Neural progenitor cell (in vitro differentiated cells): ENCODE measurements at regions not wholly inside any gene's neighbourhood (a gene's known extent, or its start where the extent isn't known, plus 50 kb on each side); places are given as distances from the start of the nearest gene placed in this dataset.

Experiments used
- DNase-seq: peaks from one replicate; pipeline ENCODE4 v3.0.0-alpha.2; 2016; ENCODE audit warnings: low spot score
- H2AFZ ChIP-seq: fragments of 200-600 bp; sonication (generic); replicated peaks from 2 replicates; pipeline ENCODE4 v1.6.1; 2016; ENCODE audit warnings: antibody characterized with exemption
- H3F3A ChIP-seq: fragments of 200-600 bp; sonication (generic); 2 replicates; pipeline ENCODE4 v1.6.1; 2016; ENCODE audit warnings: antibody characterized with exemption, low read depth
- H3K27ac ChIP-seq: fragments of 200-600 bp; sonication (generic); 2 replicates; pipeline ENCODE4 v1.5.1; 2016; ENCODE audit warnings: mild to moderate bottlenecking
- H3K27me3 ChIP-seq: fragments of 200-600 bp; sonication (generic); 2 replicates; pipeline ENCODE4 v1.6.1; 2016; ENCODE audit warnings: mild to moderate bottlenecking, moderate library complexity
- H3K36me3 ChIP-seq: fragments of 200-600 bp; sonication (generic); 2 replicates; pipeline ENCODE4 v1.5.1; 2016
- H3K4me1 ChIP-seq: fragments of 200-600 bp; sonication (generic); 2 replicates; pipeline ENCODE4 v1.6.1; 2016; ENCODE audit warnings: mixed run types
- H3K4me2 ChIP-seq: fragments of 200-600 bp; sonication (generic); 2 replicates; pipeline ENCODE4 v1.6.1; 2016
- H3K4me3 ChIP-seq: fragments of 200-600 bp; sonication (generic); 2 replicates; pipeline ENCODE4 v1.5.1; 2016
- H3K79me2 ChIP-seq: fragments of 200-600 bp; sonication (generic); 2 replicates; pipeline ENCODE4 v1.6.1; 2016; ENCODE audit warnings: low read depth
- H3K9ac ChIP-seq: fragments of 200-600 bp; sonication (generic); 2 replicates; pipeline ENCODE4 v1.6.1; 2016
- H3K9me3 ChIP-seq: fragments of 200-600 bp; sonication (generic); 2 replicates; pipeline ENCODE4 v1.5.1; 2016; ENCODE audit warnings: low read depth
- H4K20me1 ChIP-seq: fragments of 200-600 bp; sonication (generic); 2 replicates; pipeline ENCODE4 v1.6.1; 2016; ENCODE audit warnings: low read depth
- H3K27ac Mint-ChIP-seq: 3 replicates; pipeline ENCODE4 v1.8.0; 2021; ENCODE audit warnings: mixed read lengths
- H3K27me3 Mint-ChIP-seq: 2 replicates; pipeline ENCODE4 v1.8.0; 2022; ENCODE audit warnings: low read depth, mild to moderate bottlenecking, inconsistent platforms, moderate library complexity, mixed read lengths; ENCODE audit not compliant: insufficient read depth
- H3K36me3 Mint-ChIP-seq: 3 replicates; pipeline ENCODE4 v1.8.0; 2021; ENCODE audit warnings: mixed read lengths
- H3K4me1 Mint-ChIP-seq: 3 replicates; pipeline ENCODE4 v1.8.0; 2021; ENCODE audit warnings: mixed read lengths
- H3K4me3 Mint-ChIP-seq: 3 replicates; pipeline ENCODE4 v1.8.0; 2021; ENCODE audit warnings: mild to moderate bottlenecking, moderate library complexity, mixed read lengths
- H3K9me3 Mint-ChIP-seq: 3 replicates; pipeline ENCODE4 v1.8.0; 2020; ENCODE audit warnings: mixed read lengths
- EZH2 ChIP-seq: fragments of 200-600 bp; sonication (generic); IDR thresholded peaks from 2 replicates; pipeline ENCODE4 v1.6.1; 2017; ENCODE audit warnings: antibody characterized with exemption, mild to moderate bottlenecking, moderate library complexity
- EZH2phosphoT487 ChIP-seq: fragments of 200-600 bp; sonication (generic); IDR thresholded peaks from 2 replicates; pipeline ENCODE4 v1.6.1; 2017; ENCODE audit warnings: antibody characterized with exemption
- TF ChIP-seq, protein P1 (sequence below): fragments of 200-600 bp; sonication (generic); IDR thresholded peaks from 2 replicates; pipeline ENCODE4 v1.5.1; 2017; ENCODE audit warnings: antibody characterized with exemption, mild to moderate bottlenecking

DNA sequence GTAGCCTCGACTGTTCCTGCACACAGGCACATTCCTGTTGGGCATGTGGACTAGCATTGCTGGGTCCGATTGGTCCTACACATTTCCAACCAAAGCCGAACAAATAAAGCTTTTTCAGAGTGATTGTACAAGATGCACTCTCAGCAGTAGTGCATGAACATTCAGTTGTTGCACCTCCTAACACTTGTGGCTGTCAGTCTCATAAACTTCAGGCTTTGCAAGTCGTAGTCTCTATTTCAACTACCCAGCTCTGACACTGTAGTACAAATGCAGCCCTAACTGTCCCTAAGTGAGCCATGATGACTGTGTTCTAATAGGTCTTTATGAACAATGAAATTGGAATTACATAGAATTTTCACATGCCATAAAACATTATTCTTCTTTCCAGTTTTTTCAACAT is 281.7 kb upstream of the ATP10A start:
- Histone ChIP-seq H3K9ac (no peak overlapping the region), H3F3A (no peaks in the 10 kb centered on the region), H3K27me3 (no peaks in the 10 kb centered on the region), H3K4me1 (no peaks in the 10 kb centered on the region), H4K20me1 (no peaks in the 10 kb centered on the region), H3K36me3 (no peaks in the 10 kb centered on the region), H2AFZ (no peak overlapping the region), H3K4me2 (no peak overlapping the region), H3K27ac (no peak overlapping the region), H3K79me2 (no peaks in the 10 kb centered on the region), H3K9me3 (no peaks in the 10 kb centered on the region), H3K4me3 (no peak overlapping the region)
- H3K9me3 Mint-ChIP-seq, result peaks cover 2% of the 10 kb centered on the region
- H3K4me3 Mint-ChIP-seq, result no peak overlapping the region
- H3K4me1 Mint-ChIP-seq, result peaks cover 30% of the 10 kb centered on the region
- DNase-seq, result no peak
- H3K27me3 Mint-ChIP-seq, result no peaks in the 10 kb centered on the region
- H3K36me3 Mint-ChIP-seq, result no peaks in the 10 kb centered on the region
- TF ChIP-seq, protein P1, sequence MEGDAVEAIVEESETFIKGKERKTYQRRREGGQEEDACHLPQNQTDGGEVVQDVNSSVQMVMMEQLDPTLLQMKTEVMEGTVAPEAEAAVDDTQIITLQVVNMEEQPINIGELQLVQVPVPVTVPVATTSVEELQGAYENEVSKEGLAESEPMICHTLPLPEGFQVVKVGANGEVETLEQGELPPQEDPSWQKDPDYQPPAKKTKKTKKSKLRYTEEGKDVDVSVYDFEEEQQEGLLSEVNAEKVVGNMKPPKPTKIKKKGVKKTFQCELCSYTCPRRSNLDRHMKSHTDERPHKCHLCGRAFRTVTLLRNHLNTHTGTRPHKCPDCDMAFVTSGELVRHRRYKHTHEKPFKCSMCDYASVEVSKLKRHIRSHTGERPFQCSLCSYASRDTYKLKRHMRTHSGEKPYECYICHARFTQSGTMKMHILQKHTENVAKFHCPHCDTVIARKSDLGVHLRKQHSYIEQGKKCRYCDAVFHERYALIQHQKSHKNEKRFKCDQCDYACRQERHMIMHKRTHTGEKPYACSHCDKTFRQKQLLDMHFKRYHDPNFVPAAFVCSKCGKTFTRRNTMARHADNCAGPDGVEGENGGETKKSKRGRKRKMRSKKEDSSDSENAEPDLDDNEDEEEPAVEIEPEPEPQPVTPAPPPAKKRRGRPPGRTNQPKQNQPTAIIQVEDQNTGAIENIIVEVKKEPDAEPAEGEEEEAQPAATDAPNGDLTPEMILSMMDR, result no peak
- TF ChIP-seq EZH2, result no peak
- TF ChIP-seq EZH2phosphoT487, result no peak
- no peak overlapping the region for H3K27ac Mint-ChIP-seq

DNA sequence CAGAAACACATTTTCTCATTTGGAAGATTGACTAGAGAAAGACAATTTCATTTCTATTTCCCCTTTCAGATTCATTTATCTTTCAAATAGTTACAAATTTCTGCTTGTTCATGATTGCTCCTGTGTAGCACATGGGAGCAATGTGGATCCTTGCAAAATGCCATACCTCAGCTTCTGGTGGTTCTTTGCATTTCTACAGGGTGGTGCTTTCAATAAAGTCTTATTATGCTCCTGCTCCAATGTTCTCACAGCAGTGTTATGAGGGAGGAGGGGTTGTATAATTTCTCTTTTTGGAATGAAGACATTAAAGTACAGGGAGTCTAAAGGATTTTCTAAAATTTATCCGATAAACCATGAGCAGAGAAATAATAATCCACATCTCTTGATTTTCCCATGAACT is 280.1 kb upstream of the ATP10A start:
- no peak overlapping the region for H3K27ac Mint-ChIP-seq

DNA sequence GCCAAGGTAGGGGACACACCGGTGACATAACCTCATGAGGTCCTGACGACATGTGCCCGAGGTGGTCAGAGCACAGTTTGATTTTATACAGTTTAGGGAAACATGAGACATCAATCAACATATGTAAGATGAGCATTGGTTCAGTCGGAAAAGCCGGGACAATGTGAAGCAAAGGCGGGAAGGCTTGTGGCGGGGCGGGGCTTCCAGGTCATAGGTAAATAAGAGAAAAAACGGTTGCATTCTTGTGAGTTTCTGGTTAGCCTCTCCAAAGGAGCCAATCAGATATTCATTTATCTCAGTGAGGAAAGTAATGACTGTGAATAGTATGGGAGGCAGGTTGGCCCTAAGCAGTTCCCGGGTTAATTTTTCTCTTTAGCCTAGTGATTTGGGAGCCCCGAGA is 271.7 kb upstream of the ATP10A start:
- Histone ChIP-seq H3K27me3 (peaks cover 49% of the 10 kb centered on the region), H3K9ac (no peak overlapping the region), H3F3A (no peaks in the 10 kb centered on the region), H3K4me2 (no peak overlapping the region), H3K4me3 (no peak overlapping the region), H3K4me1 (peaks cover 11% of the 10 kb centered on the region), H2AFZ (no peak overlapping the region), H3K9me3 (no peaks in the 10 kb centered on the region), H3K27ac (no peak overlapping the region), H3K79me2 (no peaks in the 10 kb centered on the region), H3K36me3 (no peaks in the 10 kb centered on the region), H4K20me1 (no peaks in the 10 kb centered on the region)
- Mint-ChIP-seq H3K36me3 (no peaks in the 10 kb centered on the region), H3K4me1 (peaks cover 13% of the 10 kb centered on the region), H3K27me3 (peaks cover 7% of the 10 kb centered on the region), H3K27ac (no peak overlapping the region), H3K4me3 (no peak overlapping the region), H3K9me3 (no peaks in the 10 kb centered on the region)
- no peak for DNase-seq
- TF ChIP-seq EZH2 (no peak), EZH2phosphoT487 (no peak)
- TF ChIP-seq, protein P1, result no peak

More for the DNA sequence above, 280.1 kb upstream of the ATP10A start:
- Histone ChIP-seq H3K36me3 (no peaks in the 10 kb centered on the region), H3K27ac (no peak overlapping the region), H4K20me1 (no peaks in the 10 kb centered on the region), H3K9ac (no peak overlapping the region), H3K4me3 (no peak overlapping the region), H3K27me3 (no peaks in the 10 kb centered on the region), H3K79me2 (no peaks in the 10 kb centered on the region), H3F3A (no peaks in the 10 kb centered on the region), H3K4me1 (no peaks in the 10 kb centered on the region), H3K4me2 (no peak overlapping the region), H2AFZ (no peak overlapping the region), H3K9me3 (no peaks in the 10 kb centered on the region)
- H3K27me3 Mint-ChIP-seq, result no peaks in the 10 kb centered on the region
- H3K4me1 Mint-ChIP-seq, result peaks cover 30% of the 10 kb centered on the region
- H3K4me3 Mint-ChIP-seq, result no peak overlapping the region
- no peaks in the 10 kb centered on the region for H3K36me3 Mint-ChIP-seq
- no peak for DNase-seq
- no peak for TF ChIP-seq EZH2
- TF ChIP-seq, protein P1, result no peak
- no peak for TF ChIP-seq EZH2phosphoT487
- peaks cover 2% of the 10 kb centered on the region for H3K9me3 Mint-ChIP-seq

DNA sequence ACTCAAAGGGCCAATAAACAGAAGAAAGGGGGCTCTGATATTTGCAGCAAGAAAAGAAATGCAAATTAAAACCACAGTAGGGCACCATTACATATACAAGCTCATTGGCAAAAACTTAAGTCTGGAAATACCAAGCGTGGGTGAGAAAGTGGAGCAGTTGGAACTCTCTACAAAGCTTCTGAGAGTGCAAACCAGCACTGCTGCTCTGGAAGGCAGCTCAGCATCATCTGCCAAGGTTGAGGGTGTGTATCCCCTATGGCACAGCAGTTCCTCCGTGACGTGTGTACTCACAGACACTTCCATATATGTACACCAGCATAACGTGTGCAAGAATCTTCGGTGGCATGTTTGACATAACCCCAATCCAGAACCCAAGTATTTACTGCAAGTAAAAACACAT is 271.0 kb upstream of the ATP10A start:
- Histone ChIP-seq H3K4me3 (no peak overlapping the region), H3K9me3 (no peaks in the 10 kb centered on the region), H3K4me1 (peaks cover 11% of the 10 kb centered on the region), H3K9ac (no peak overlapping the region), H3K4me2 (no peak overlapping the region), H4K20me1 (no peaks in the 10 kb centered on the region), H3F3A (no peaks in the 10 kb centered on the region), H3K27ac (no peak overlapping the region), H3K36me3 (no peaks in the 10 kb centered on the region), H3K27me3 (peaks cover 49% of the 10 kb centered on the region), H2AFZ (no peak overlapping the region), H3K79me2 (no peaks in the 10 kb centered on the region)
- H3K27me3 Mint-ChIP-seq, result peaks cover 7% of the 10 kb centered on the region
- H3K4me1 Mint-ChIP-seq, result peaks cover 13% of the 10 kb centered on the region
- no peaks in the 10 kb centered on the region for H3K9me3 Mint-ChIP-seq
- H3K27ac Mint-ChIP-seq, result no peak overlapping the region
- H3K4me3 Mint-ChIP-seq, result no peak overlapping the region
- TF ChIP-seq EZH2phosphoT487 (no peak), EZH2 (no peak)
- TF ChIP-seq, protein P1, result no peak
- H3K36me3 Mint-ChIP-seq, result no peaks in the 10 kb centered on the region
- DNase-seq, result no peak
